ENCODE measurements at regions not wholly inside any gene's neighbourhood (a gene's known extent, or its start where the extent isn't known, plus 50 kb on each side); places are given as distances from the start of the nearest gene placed in this dataset.

DNA sequence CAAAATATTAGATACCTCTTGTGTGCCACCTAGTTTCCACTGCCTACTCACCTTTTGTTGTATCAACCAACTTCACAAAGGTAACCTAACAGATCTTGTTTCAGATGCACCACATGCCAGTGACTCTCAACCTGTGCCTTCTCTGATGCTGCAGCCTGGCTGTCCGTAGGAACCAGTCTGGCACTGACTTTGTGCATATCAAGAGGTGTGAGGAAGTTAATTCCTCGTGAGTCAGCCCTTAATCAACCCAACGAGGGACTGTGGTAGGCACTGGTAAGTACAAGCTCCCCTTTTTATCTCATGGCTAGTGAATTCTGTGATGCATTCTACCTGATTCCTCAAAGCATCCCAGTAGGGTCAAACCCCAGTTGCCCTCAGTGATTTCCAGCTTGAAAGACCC lies 215.4 kb upstream of the CTNND2 start:
- TF ChIP-seq RARB (CRISPR knock-in tag; IDR thresholded peaks at IDR 0.05), result no peak
- TF ChIP-seq, protein P1, sequence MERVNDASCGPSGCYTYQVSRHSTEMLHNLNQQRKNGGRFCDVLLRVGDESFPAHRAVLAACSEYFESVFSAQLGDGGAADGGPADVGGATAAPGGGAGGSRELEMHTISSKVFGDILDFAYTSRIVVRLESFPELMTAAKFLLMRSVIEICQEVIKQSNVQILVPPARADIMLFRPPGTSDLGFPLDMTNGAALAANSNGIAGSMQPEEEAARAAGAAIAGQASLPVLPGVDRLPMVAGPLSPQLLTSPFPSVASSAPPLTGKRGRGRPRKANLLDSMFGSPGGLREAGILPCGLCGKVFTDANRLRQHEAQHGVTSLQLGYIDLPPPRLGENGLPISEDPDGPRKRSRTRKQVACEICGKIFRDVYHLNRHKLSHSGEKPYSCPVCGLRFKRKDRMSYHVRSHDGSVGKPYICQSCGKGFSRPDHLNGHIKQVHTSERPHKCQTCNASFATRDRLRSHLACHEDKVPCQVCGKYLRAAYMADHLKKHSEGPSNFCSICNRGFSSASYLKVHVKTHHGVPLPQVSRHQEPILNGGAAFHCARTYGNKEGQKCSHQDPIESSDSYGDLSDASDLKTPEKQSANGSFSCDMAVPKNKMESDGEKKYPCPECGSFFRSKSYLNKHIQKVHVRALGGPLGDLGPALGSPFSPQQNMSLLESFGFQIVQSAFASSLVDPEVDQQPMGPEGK (CRISPR knock-in tag; IDR thresholded peaks at IDR 0.05; ENCODE audit: borderline replicate concordance), result no peak
- no peak for TF ChIP-seq TOX (CRISPR knock-in tag; IDR thresholded peaks at IDR 0.05; ENCODE audit: borderline replicate concordance)
- TF ChIP-seq ESRRG (CRISPR knock-in tag; IDR thresholded peaks at IDR 0.05), result no peak
- no peak for TF ChIP-seq CSDC2 (CRISPR knock-in tag; IDR thresholded peaks at IDR 0.05)
- TF ChIP-seq ZNF70 (CRISPR knock-in tag; IDR thresholded peaks at IDR 0.05), result no peak
- no peak for TF ChIP-seq TSHZ2 (CRISPR knock-in tag; IDR thresholded peaks at IDR 0.05)
- TF ChIP-seq ARNTL (CRISPR knock-in tag; IDR thresholded peaks at IDR 0.05; ENCODE audit: borderline replicate concordance, low read depth), result no peak
- TF ChIP-seq, protein P2, sequence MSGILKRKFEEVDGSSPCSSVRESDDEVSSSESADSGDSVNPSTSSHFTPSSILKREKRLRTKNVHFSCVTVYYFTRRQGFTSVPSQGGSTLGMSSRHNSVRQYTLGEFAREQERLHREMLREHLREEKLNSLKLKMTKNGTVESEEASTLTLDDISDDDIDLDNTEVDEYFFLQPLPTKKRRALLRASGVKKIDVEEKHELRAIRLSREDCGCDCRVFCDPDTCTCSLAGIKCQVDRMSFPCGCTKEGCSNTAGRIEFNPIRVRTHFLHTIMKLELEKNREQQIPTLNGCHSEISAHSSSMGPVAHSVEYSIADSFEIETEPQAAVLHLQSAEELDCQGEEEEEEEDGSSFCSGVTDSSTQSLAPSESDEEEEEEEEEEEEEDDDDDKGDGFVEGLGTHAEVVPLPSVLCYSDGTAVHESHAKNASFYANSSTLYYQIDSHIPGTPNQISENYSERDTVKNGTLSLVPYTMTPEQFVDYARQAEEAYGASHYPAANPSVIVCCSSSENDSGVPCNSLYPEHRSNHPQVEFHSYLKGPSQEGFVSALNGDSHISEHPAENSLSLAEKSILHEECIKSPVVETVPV (CRISPR knock-in tag; IDR thresholded peaks at IDR 0.05), result no peak
- no peak for TF ChIP-seq GLIS3 (CRISPR knock-in tag; IDR thresholded peaks at IDR 0.05)
- no peak for TF ChIP-seq SNAI2 (CRISPR knock-in tag; IDR thresholded peaks at IDR 0.05)
- TF ChIP-seq, protein P3, sequence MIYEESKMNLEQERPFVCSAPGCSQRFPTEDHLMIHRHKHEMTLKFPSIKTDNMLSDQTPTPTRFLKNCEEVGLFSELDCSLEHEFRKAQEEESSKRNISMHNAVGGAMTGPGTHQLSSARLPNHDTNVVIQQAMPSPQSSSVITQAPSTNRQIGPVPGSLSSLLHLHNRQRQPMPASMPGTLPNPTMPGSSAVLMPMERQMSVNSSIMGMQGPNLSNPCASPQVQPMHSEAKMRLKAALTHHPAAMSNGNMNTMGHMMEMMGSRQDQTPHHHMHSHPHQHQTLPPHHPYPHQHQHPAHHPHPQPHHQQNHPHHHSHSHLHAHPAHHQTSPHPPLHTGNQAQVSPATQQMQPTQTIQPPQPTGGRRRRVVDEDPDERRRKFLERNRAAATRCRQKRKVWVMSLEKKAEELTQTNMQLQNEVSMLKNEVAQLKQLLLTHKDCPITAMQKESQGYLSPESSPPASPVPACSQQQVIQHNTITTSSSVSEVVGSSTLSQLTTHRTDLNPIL (CRISPR knock-in tag; IDR thresholded peaks at IDR 0.05; ENCODE audit: low read depth), result no peak
- no peak for TF ChIP-seq PPARA (CRISPR knock-in tag; IDR thresholded peaks at IDR 0.05; ENCODE audit: borderline replicate concordance)
- TF ChIP-seq ZFP3 (CRISPR knock-in tag; IDR thresholded peaks at IDR 0.05), result no peak

Data from SK-N-SH treated with all-trans-retinoic acid at 6 μM for 48 hours (cell line).